ENCODE measurements at regions not wholly inside any gene's neighbourhood (a gene's known extent, or its start where the extent isn't known, plus 50 kb on each side); places are given as distances from the start of the nearest gene placed in this dataset.

GRCh38 chr6:91299544-91300491, 712.9 kb upstream of the MAP3K7 start (continued):
- TF ChIP-seq ATF2 (IDR thresholded peaks at IDR 0.05; ENCODE audit: low read length) (peak; percentile 88), CTBP2 (IDR thresholded peaks at IDR 0.05; ENCODE audit: borderline replicate concordance, insufficient read depth, insufficient read length, low read length) (no peak), SP4 (IDR thresholded peaks at IDR 0.05; ENCODE audit: low read length) (no peak), EGR1 (IDR thresholded peaks at IDR 0.05; ENCODE audit: borderline replicate concordance, low read depth, low read length) (no peak), CBX8 (IDR thresholded peaks at IDR 0.05; ENCODE audit: borderline replicate concordance, low read depth, low read length) (no peak), SP1 (IDR thresholded peaks at IDR 0.05; ENCODE audit: low read depth, low read length) (peak; percentile 93), PHF8 (conservative IDR thresholded peaks at IDR 0.05; ENCODE audit: low read depth, low read length) (no peak)
- TF ChIP-seq, protein P1, sequence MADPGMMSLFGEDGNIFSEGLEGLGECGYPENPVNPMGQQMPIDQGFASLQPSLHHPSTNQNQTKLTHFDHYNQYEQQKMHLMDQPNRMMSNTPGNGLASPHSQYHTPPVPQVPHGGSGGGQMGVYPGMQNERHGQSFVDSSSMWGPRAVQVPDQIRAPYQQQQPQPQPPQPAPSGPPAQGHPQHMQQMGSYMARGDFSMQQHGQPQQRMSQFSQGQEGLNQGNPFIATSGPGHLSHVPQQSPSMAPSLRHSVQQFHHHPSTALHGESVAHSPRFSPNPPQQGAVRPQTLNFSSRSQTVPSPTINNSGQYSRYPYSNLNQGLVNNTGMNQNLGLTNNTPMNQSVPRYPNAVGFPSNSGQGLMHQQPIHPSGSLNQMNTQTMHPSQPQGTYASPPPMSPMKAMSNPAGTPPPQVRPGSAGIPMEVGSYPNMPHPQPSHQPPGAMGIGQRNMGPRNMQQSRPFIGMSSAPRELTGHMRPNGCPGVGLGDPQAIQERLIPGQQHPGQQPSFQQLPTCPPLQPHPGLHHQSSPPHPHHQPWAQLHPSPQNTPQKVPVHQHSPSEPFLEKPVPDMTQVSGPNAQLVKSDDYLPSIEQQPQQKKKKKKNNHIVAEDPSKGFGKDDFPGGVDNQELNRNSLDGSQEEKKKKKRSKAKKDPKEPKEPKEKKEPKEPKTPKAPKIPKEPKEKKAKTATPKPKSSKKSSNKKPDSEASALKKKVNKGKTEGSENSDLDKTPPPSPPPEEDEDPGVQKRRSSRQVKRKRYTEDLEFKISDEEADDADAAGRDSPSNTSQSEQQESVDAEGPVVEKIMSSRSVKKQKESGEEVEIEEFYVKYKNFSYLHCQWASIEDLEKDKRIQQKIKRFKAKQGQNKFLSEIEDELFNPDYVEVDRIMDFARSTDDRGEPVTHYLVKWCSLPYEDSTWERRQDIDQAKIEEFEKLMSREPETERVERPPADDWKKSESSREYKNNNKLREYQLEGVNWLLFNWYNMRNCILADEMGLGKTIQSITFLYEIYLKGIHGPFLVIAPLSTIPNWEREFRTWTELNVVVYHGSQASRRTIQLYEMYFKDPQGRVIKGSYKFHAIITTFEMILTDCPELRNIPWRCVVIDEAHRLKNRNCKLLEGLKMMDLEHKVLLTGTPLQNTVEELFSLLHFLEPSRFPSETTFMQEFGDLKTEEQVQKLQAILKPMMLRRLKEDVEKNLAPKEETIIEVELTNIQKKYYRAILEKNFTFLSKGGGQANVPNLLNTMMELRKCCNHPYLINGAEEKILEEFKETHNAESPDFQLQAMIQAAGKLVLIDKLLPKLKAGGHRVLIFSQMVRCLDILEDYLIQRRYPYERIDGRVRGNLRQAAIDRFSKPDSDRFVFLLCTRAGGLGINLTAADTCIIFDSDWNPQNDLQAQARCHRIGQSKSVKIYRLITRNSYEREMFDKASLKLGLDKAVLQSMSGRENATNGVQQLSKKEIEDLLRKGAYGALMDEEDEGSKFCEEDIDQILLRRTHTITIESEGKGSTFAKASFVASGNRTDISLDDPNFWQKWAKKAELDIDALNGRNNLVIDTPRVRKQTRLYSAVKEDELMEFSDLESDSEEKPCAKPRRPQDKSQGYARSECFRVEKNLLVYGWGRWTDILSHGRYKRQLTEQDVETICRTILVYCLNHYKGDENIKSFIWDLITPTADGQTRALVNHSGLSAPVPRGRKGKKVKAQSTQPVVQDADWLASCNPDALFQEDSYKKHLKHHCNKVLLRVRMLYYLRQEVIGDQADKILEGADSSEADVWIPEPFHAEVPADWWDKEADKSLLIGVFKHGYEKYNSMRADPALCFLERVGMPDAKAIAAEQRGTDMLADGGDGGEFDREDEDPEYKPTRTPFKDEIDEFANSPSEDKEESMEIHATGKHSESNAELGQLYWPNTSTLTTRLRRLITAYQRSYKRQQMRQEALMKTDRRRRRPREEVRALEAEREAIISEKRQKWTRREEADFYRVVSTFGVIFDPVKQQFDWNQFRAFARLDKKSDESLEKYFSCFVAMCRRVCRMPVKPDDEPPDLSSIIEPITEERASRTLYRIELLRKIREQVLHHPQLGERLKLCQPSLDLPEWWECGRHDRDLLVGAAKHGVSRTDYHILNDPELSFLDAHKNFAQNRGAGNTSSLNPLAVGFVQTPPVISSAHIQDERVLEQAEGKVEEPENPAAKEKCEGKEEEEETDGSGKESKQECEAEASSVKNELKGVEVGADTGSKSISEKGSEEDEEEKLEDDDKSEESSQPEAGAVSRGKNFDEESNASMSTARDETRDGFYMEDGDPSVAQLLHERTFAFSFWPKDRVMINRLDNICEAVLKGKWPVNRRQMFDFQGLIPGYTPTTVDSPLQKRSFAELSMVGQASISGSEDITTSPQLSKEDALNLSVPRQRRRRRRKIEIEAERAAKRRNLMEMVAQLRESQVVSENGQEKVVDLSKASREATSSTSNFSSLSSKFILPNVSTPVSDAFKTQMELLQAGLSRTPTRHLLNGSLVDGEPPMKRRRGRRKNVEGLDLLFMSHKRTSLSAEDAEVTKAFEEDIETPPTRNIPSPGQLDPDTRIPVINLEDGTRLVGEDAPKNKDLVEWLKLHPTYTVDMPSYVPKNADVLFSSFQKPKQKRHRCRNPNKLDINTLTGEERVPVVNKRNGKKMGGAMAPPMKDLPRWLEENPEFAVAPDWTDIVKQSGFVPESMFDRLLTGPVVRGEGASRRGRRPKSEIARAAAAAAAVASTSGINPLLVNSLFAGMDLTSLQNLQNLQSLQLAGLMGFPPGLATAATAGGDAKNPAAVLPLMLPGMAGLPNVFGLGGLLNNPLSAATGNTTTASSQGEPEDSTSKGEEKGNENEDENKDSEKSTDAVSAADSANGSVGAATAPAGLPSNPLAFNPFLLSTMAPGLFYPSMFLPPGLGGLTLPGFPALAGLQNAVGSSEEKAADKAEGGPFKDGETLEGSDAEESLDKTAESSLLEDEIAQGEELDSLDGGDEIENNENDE (IDR thresholded peaks at IDR 0.05; ENCODE audit: insufficient replicate concordance, low read length) = peak; percentile 95

All from H1 (cell line).